ENCODE measurements at regions not wholly inside any gene's neighbourhood (a gene's known extent, or its start where the extent isn't known, plus 50 kb on each side); places are given as distances from the start of the nearest gene placed in this dataset.

- TF ChIP-seq, protein P1, sequence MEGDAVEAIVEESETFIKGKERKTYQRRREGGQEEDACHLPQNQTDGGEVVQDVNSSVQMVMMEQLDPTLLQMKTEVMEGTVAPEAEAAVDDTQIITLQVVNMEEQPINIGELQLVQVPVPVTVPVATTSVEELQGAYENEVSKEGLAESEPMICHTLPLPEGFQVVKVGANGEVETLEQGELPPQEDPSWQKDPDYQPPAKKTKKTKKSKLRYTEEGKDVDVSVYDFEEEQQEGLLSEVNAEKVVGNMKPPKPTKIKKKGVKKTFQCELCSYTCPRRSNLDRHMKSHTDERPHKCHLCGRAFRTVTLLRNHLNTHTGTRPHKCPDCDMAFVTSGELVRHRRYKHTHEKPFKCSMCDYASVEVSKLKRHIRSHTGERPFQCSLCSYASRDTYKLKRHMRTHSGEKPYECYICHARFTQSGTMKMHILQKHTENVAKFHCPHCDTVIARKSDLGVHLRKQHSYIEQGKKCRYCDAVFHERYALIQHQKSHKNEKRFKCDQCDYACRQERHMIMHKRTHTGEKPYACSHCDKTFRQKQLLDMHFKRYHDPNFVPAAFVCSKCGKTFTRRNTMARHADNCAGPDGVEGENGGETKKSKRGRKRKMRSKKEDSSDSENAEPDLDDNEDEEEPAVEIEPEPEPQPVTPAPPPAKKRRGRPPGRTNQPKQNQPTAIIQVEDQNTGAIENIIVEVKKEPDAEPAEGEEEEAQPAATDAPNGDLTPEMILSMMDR (IDR thresholded peaks at IDR 0.05): no peak
- no peak for TF ChIP-seq POLR2A (IDR thresholded peaks at IDR 0.05)
Measured at GRCh38 chr7:68183176-68183575, 1186.5 kb downstream of the TYW1 start.
